IPS DF 6.9 (cell line): ENCODE measurements at regions not wholly inside any gene's neighbourhood (a gene's known extent, or its start where the extent isn't known, plus 50 kb on each side); places are given as distances from the start of the nearest gene placed in this dataset.

Experiments used
- DNase-seq: peaks from one replicate; pipeline ENCODE4 v3.0.0-alpha.2; 2013; ENCODE audit warnings: low read depth, low spot score
- H3K27ac ChIP-seq: one replicate; pipeline ENCODE4 v1.5.1; 2013; ENCODE audit warnings: low read length, control low read depth
- H3K27me3 ChIP-seq: 2 replicates; pipeline ENCODE4 v1.6.1; 2013; ENCODE audit warnings: mild to moderate bottlenecking, low read length; ENCODE audit not compliant: control insufficient read depth, insufficient read depth
- H3K36me3 ChIP-seq: 2 replicates; pipeline ENCODE4 v1.6.1; 2013; ENCODE audit warnings: low read length; ENCODE audit not compliant: control insufficient read depth, insufficient read depth
- H3K4me1 ChIP-seq: 2 replicates; pipeline ENCODE4 v1.6.1; 2013; ENCODE audit warnings: low read length; ENCODE audit not compliant: control insufficient read depth, insufficient read depth
- H3K4me3 ChIP-seq: 2 replicates; pipeline ENCODE4 v1.5.1; 2013; ENCODE audit warnings: mild to moderate bottlenecking, low read length
- H3K9me3 ChIP-seq: 2 replicates; pipeline ENCODE4 v1.6.1; 2013; ENCODE audit warnings: low read length, inconsistent platforms; ENCODE audit not compliant: control insufficient read depth, insufficient read depth
- WGBS: extraction: QIAGEN DNeasy Blood & Tissue Kit; methylation state at CpG from one replicate; pipeline ENCODE4 v1.1.7; 2013; ENCODE audit warnings: mixed read lengths, missing lambda C conversion rate; ENCODE audit not compliant: insufficient read length, insufficient coverage; 5-methylcytosine and 5-hydroxymethylcytosine counted together

GRCh38 chr22:48927591-48927990 is 900.1 kb downstream of the BRD1 start:
- Histone ChIP-seq H3K9me3 (peaks cover 21% of the 10 kb centered on the region), H3K36me3 (no peaks in the 10 kb centered on the region), H3K4me3 (no peak overlapping the region), H3K27me3 (no peaks in the 10 kb centered on the region), H3K27ac (no peak overlapping the region), H3K4me1 (no peaks in the 10 kb centered on the region; the same call in 1 of the 2 replicates)
- no CpG with 5 or more reads among the region's 13 CpGs for WGBS
- no peak for DNase-seq

- WGBS, result no CpG with 5 or more reads among the region's 11 CpGs
These were observed 901.0 kb downstream of the BRD1 start for GRCh38 chr22:48926643-48927042.

GRCh38 chr22:48926136-48926535 is 901.5 kb downstream of the BRD1 start:
- no peaks in the 10 kb centered on the region for H3K27me3 ChIP-seq
- H3K36me3 ChIP-seq, result no peaks in the 10 kb centered on the region
- no CpG with 5 or more reads among the region's 3 CpGs for WGBS
- no peaks in the 10 kb centered on the region; the same call in 1 of the 2 replicates for H3K4me1 ChIP-seq
- no peak overlapping the region for H3K4me3 ChIP-seq
- DNase-seq, result no peak
- H3K9me3 ChIP-seq, result peaks cover 20% of the 10 kb centered on the region
- H3K27ac ChIP-seq, result no peak overlapping the region

More at GRCh38 chr22:48926643-48927042, 901.0 kb downstream of the BRD1 start:
- Histone ChIP-seq H3K9me3 (peaks cover 21% of the 10 kb centered on the region), H3K27ac (no peak overlapping the region), H3K27me3 (no peaks in the 10 kb centered on the region), H3K4me3 (no peak overlapping the region), H3K36me3 (no peaks in the 10 kb centered on the region), H3K4me1 (no peaks in the 10 kb centered on the region; the same call in 1 of the 2 replicates)
- no peak for DNase-seq

GRCh38 chr22:48925450-48925849 is 902.2 kb downstream of the BRD1 start:
- no peaks in the 10 kb centered on the region; the same call in 1 of the 2 replicates for H3K4me1 ChIP-seq
- H3K9me3 ChIP-seq, result peaks cover 23% of the 10 kb centered on the region
- H3K4me3 ChIP-seq, result no peak overlapping the region
- no peak for DNase-seq
- no peak overlapping the region for H3K27ac ChIP-seq
- no CpG with 5 or more reads among the region's 5 CpGs for WGBS
- H3K36me3 ChIP-seq, result no peaks in the 10 kb centered on the region
- no peaks in the 10 kb centered on the region for H3K27me3 ChIP-seq

GRCh38 chr22:48923996-48924395 is 903.7 kb downstream of the BRD1 start:
- no peak overlapping the region for H3K4me3 ChIP-seq
- H3K27ac ChIP-seq, result no peak overlapping the region
- no CpG with 5 or more reads among the region's 9 CpGs for WGBS
- DNase-seq, result no peak
- H3K9me3 ChIP-seq, result peaks cover 26% of the 10 kb centered on the region; the same call in 1 of the 2 replicates
- no peaks in the 10 kb centered on the region for H3K36me3 ChIP-seq
- H3K4me1 ChIP-seq, result no peaks in the 10 kb centered on the region
- H3K27me3 ChIP-seq, result no peaks in the 10 kb centered on the region

DNA sequence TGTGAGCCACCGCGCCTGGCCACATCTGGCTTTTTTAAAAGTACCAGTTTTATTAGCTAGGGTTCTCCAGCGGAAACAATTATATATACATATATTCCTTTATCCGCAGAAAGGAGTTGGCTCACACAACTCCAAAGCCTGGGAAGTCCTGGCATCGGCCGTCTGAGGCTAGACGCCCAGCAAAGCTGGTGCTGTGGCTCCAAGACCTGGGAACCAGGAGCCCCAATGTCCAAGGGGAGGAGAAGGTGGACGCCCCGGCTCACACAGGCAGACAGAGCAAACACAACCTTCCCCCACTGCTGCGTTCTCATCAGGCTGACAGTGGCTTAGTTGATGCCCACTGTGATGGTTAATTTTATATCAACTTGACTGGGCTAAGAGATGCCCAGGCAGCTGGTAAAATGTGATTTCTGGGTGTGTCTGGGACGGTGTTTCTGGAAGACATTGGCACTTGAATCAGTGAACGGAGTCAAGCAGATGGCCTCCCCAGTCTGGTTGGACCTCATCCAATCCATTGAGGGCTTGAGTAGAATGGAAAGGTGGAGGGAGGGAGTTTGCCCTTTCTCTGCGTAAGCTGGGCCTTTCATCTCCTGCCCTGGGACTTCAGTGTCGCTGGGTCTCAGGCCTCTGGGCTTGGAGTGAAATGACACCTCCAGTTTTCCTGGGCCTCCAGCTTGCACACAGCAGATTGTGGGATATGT is 904.4 kb downstream of the BRD1 start:
- peaks cover 26% of the 10 kb centered on the region; the same call in 1 of the 2 replicates for H3K9me3 ChIP-seq
- no peaks in the 10 kb centered on the region for H3K27me3 ChIP-seq
- no peaks in the 10 kb centered on the region for H3K36me3 ChIP-seq
- no peak overlapping the region for H3K4me3 ChIP-seq
- H3K4me1 ChIP-seq, result no peaks in the 10 kb centered on the region
- no CpG with 5 or more reads among the region's 14 CpGs for WGBS
- H3K27ac ChIP-seq, result no peak overlapping the region
- no peak for DNase-seq

DNA sequence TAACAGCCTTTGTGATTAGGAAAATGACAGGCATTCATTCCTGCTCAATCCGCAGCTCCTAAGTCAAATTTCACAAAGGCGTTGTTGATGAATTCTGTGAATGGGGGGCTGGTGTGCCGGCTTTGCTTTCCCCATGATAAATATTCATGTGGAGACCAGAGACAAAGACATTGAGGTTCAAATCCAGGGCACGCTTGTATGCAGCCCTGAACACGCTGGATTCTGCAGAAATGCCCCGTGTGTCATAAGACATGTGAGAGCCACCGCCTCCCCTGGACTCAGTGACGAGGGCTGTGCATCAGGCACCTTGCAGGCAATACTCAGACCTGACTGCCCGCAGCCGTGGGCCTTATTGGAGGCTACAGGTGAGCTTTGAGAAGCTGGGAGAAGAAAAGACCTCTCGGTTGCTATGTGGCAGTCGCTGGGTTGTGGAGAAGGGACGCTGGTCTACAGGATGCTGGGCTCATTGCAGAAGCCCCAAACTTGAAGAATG is 906.2 kb downstream of the BRD1 start:
- no peaks in the 10 kb centered on the region for H3K36me3 ChIP-seq
- no peak overlapping the region for H3K27ac ChIP-seq
- peaks cover 33% of the 10 kb centered on the region for H3K9me3 ChIP-seq
- H3K4me3 ChIP-seq, result no peak overlapping the region
- no CpG with 5 or more reads among the region's 13 CpGs for WGBS
- H3K4me1 ChIP-seq, result no peaks in the 10 kb centered on the region
- no peaks in the 10 kb centered on the region for H3K27me3 ChIP-seq
- DNase-seq, result no peak

- Histone ChIP-seq H3K36me3 (no peaks in the 10 kb centered on the region), H3K4me3 (no peak overlapping the region), H3K27ac (no peak overlapping the region), H3K4me1 (no peaks in the 10 kb centered on the region), H3K27me3 (no peaks in the 10 kb centered on the region), H3K9me3 (peaks cover 35% of the 10 kb centered on the region)
- no CpG with 5 or more reads among the region's 13 CpGs for WGBS
- DNase-seq, result no peak
These were observed 906.9 kb downstream of the BRD1 start for GRCh38 chr22:48920776-48921241.

DNA sequence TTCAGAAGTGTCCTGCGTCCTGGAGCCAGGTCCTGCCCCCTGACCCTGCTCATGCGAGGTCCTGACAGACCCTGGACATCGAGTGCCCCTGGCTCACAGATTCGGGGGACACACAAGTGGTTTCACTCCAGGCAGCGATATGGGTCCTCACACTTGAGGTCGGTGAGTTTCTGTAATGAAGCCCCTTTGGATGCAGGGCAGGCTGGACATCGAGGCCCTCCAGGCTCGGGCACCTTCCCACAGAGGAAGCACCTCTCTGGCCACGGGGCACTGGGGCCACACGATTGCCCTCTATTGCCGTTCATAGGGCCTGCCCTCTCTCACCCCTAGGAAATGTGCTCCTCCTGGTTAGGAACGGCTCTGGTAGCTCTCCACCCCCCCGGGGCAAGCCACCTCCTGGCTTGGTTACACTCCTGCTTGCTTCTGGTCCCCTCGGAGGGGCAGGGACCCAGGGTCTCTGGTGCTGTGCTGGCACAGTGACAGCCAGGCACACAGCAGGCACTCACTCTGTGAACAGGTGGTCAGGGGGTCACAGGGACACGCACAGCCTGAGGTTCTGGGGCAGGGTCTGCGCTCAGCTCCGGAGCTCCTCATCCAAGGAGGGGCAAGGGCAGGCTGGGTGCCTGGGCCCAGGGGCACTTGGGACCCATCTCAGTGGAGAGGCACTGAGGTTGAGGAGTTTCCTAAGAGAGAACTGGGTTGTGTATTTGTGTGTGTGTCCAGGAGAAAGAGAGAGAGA is 907.7 kb downstream of the BRD1 start:
- no peaks in the 10 kb centered on the region for H3K36me3 ChIP-seq
- H3K27ac ChIP-seq, result no peak overlapping the region
- peaks cover 35% of the 10 kb centered on the region for H3K9me3 ChIP-seq
- no peak for DNase-seq
- WGBS, result no CpG with 5 or more reads among the region's 17 CpGs
- no peaks in the 10 kb centered on the region for H3K27me3 ChIP-seq
- no peak overlapping the region for H3K4me3 ChIP-seq
- H3K4me1 ChIP-seq, result no peaks in the 10 kb centered on the region

DNA sequence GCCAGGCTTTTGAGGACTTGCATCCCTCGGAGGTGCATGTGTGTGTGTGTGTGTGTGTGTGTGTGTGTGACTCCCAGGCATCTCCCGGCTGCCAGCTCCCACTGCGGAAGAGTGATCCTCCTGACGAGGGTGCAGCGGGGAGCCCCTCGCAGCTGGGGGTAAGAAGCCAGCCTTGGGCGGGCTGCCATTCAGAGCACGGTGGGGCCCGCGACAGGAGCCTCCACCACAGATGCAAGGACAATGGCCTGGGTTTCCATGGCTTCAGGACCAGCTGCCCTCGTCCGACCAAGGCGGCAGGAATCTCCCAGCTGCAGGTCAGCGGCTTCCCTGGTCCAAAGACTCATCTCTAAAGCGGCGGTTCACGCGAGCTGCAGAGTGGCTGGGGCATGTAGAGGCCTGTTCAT is 908.5 kb downstream of the BRD1 start:
- Histone ChIP-seq H3K27me3 (no peaks in the 10 kb centered on the region), H3K4me1 (no peaks in the 10 kb centered on the region), H3K36me3 (no peaks in the 10 kb centered on the region), H3K4me3 (no peak overlapping the region), H3K9me3 (peaks cover 32% of the 10 kb centered on the region), H3K27ac (no peak overlapping the region)
- no peak for DNase-seq
- no CpG with 5 or more reads among the region's 18 CpGs for WGBS
